Upper lobe of left lung (tissue), 6 donors: ENCODE measurements at regions not wholly inside any gene's neighbourhood (a gene's known extent, or its start where the extent isn't known, plus 50 kb on each side); places are given as distances from the start of the nearest gene placed in this dataset.
A peak's percentile ranks its signal among the peaks of the same experiment; 100 is the strongest.

ENCODE experiments used
- ATAC-seq, 2 donors: fragments of 200-7000 bp; cut with Tn5 transposase; one replicate each; pipeline ENCODE4 v1.9.1; 2022; ENCODE audit warnings: mild to moderate bottlenecking in 2 of 2, moderate library complexity in 2 of 2; ENCODE audit not compliant: low FRiP score in 2 of 2
- DNase-seq, 2 donors: peaks; one replicate each; pipeline ENCODE4 v3.0.0-alpha.2; 2019 to 2020
- H3K27ac ChIP-seq, 4 donors: fragments of 200-600 bp; sonication (generic); one replicate each; pipeline ENCODE4 v1.5.1; 2016 to 2019
- H3K27me3 ChIP-seq, 4 donors: fragments of 200-600 bp; sonication (generic); one replicate each; pipeline ENCODE4 v1.5.1; 2017 to 2019
- H3K36me3 ChIP-seq, 4 donors: fragments of 200-600 bp; sonication (generic); one replicate each; pipeline ENCODE4 v1.5.1; 2016 to 2019
- H3K4me1 ChIP-seq, 4 donors: fragments of 200-600 bp; sonication (generic); one replicate each; pipeline ENCODE4 v1.5.1; 2018 to 2019
- H3K4me3 ChIP-seq, 4 donors: fragments of 200-600 bp; sonication (generic); one replicate each; pipeline ENCODE4 v1.5.1; 2017 to 2019; ENCODE audit warnings: mild to moderate bottlenecking in 2 of 4, moderate library complexity in 1 of 4
- H3K9me3 ChIP-seq, 4 donors: fragments of 200-600 bp; sonication (generic); one replicate each; pipeline ENCODE4 v1.5.1; 2018 to 2019
- EP300 ChIP-seq, 4 donors: sonication (generic); formaldehyde crosslinking; IDR thresholded peaks; one replicate each; pipeline ENCODE4 v1.5.1; 2017; ENCODE audit warnings: antibody characterized with exemption in 4 of 4, control low read depth in 2 of 4
- POLR2A ChIP-seq, 4 donors: fragments of 450-650 bp; IDR thresholded peaks; one replicate each; pipeline ENCODE4 v1.5.1; 2016 to 2017; ENCODE audit warnings: antibody characterized with exemption in 4 of 4, mild to moderate bottlenecking in 2 of 4
- POLR2AphosphoS5 ChIP-seq, 2 donors: sonication (generic); formaldehyde crosslinking; IDR thresholded peaks; one replicate each; pipeline ENCODE4 v1.5.1; 2017; ENCODE audit warnings: antibody characterized with exemption in 2 of 2
- WGBS, 2 donors: methylation state at CpG; one replicate each; pipeline ENCODE4 v1.1.5; 2017 to 2018; 5-methylcytosine and 5-hydroxymethylcytosine counted together
- TF ChIP-seq, protein P1 (sequence below), 6 experiments: fragments of 450-650 bp in 4 of 6; fragments of 200-600 bp in 2 of 6; sonication (generic) in 2 of 6; IDR thresholded peaks; one replicate each; pipeline ENCODE4 v1.5.1; 2016 to 2019; ENCODE audit warnings: antibody characterized with exemption in 6 of 6
- donor health status: DM: no; HTN: no; CAD: no; lungs with moderate emphysema.
- donor health status: DM: no; HTN: yes; CAD: no; lungs with severe emphysema.

DNA sequence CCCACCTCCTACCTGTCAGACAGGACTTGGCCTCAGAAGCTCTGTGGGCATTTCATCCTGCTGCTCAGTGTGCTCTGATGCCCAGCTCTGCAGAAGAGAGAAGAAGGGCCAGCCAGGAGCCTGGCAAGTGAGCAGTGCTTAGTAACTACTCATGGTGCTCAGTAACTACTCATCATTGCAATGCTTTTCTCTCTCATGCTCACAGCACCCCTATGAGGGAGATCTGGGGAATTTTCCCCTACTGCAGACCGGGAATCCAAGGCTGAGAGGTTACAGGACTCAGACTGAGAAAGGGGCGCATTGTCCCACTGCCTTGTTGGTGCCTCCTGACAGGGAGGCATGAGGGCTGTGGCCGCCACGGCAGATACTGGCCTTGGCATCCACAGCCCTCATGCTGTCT lies 261.1 kb downstream of the C16orf95 start:
- ATAC-seq (no peak), DNase-seq (no peak)
- Histone ChIP-seq H3K4me3 (no peak overlapping the region), H3K27ac (no peak overlapping the region), H3K27me3 (peaks cover 0 to 8% (median 2%) of the 10 kb centered on the region in 4 donors), H3K9me3 (peaks cover 0 to 6% (median 0%) of the 10 kb centered on the region in 4 donors), H3K36me3 (no peaks in the 10 kb centered on the region), H3K4me1 (no peaks in the 10 kb centered on the region)
- TF ChIP-seq EP300 (IDR thresholded peaks at IDR 0.05) (no peak), POLR2AphosphoS5 (IDR thresholded peaks at IDR 0.05) (no peak), POLR2A (IDR thresholded peaks at IDR 0.05) (no peak)
- TF ChIP-seq, protein P1, sequence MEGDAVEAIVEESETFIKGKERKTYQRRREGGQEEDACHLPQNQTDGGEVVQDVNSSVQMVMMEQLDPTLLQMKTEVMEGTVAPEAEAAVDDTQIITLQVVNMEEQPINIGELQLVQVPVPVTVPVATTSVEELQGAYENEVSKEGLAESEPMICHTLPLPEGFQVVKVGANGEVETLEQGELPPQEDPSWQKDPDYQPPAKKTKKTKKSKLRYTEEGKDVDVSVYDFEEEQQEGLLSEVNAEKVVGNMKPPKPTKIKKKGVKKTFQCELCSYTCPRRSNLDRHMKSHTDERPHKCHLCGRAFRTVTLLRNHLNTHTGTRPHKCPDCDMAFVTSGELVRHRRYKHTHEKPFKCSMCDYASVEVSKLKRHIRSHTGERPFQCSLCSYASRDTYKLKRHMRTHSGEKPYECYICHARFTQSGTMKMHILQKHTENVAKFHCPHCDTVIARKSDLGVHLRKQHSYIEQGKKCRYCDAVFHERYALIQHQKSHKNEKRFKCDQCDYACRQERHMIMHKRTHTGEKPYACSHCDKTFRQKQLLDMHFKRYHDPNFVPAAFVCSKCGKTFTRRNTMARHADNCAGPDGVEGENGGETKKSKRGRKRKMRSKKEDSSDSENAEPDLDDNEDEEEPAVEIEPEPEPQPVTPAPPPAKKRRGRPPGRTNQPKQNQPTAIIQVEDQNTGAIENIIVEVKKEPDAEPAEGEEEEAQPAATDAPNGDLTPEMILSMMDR (IDR thresholded peaks at IDR 0.05): no peak
- 79% methylated on average over 4 of the region's 4 CpGs; no CpG with 5 or more reads in 1 of the 2 donors for WGBS, 2 donors

DNA sequence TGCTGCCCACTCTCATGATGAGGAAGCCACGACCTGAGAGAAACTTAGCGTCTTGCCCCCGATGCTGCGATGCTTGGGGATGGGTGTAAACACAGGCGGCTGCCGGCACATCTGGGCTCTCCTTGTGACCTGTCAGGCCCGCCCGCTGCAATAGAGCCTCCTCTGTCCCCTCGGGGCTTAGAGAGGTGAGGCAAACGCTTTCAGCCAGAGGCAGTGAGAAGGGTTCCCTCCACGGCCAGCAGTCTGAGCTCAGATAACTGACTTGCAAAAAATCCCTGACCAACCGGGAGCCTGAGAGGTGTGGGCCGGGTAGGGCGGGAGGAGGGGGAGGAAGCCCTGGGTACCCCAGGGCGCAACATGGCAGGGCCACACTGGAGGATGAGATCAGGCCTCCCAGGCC lies 260.6 kb downstream of the C16orf95 start:
- H3K36me3 ChIP-seq: no peaks in the 10 kb centered on the region
- H3K4me3 ChIP-seq: no peak overlapping the region
- ATAC-seq: no peak
- 63 to 79% methylated on average over 11 to 12 of the region's 15 CpGs for WGBS, 2 donors
- H3K27ac ChIP-seq: no peak overlapping the region
- DNase-seq: no peak
- TF ChIP-seq, protein P1 (IDR thresholded peaks at IDR 0.05): no peak
- TF ChIP-seq POLR2A (IDR thresholded peaks at IDR 0.05): no peak
- TF ChIP-seq POLR2AphosphoS5 (IDR thresholded peaks at IDR 0.05): no peak
- no peak for TF ChIP-seq EP300 (IDR thresholded peaks at IDR 0.05)
- peaks cover 0 to 8% (median 2%) of the 10 kb centered on the region in 4 donors for H3K27me3 ChIP-seq
- peaks cover 0 to 6% (median 0%) of the 10 kb centered on the region in 4 donors for H3K9me3 ChIP-seq
- H3K4me1 ChIP-seq: no peaks in the 10 kb centered on the region

DNA sequence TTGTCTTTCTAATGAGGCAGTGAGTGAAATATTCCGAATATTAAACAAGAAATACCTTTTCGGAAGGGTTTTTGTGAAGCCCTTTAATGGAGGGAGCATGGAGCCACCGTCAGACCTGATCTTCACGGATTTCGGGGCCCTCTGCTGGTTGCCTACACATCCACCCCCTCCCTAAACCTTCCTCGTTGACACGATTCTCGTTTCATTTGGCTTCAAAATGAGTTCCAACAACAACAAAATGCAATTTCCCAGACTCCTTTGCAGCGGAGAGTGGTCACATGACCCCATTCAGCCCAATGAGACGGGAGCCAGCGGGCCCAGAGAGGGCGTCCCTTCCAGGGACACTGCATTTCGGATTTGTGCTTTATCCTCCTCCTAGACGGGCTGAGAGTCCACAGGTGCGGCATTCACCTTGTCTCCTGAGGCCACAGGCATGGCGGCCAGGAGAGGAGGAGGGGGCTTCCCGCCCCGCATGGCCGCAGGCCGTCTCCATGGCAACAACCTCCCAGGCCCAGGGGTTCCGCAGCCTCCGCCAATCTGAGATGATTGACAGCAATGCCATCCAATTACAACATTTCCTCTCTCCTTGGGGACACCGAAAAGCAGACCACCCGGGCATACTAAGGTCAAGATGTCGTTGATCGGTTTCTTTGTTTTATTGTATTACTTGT lies 259.8 kb downstream of the C16orf95 start:
- H3K4me1 ChIP-seq: peaks cover 0 to 1% (median 0%) of the 10 kb centered on the region in 4 donors
- no peaks in the 10 kb centered on the region for H3K36me3 ChIP-seq
- DNase-seq (no peak), ATAC-seq (no peak)
- TF ChIP-seq POLR2AphosphoS5 (IDR thresholded peaks at IDR 0.05) (no peak), EP300 (IDR thresholded peaks at IDR 0.05) (no peak), POLR2A (IDR thresholded peaks at IDR 0.05) (no peak)
- TF ChIP-seq, protein P1 (IDR thresholded peaks at IDR 0.05): no peak
- H3K9me3 ChIP-seq: peaks cover 0 to 6% (median 0%) of the 10 kb centered on the region in 4 donors
- H3K27ac ChIP-seq: no peak overlapping the region
- no peak overlapping the region for H3K4me3 ChIP-seq
- peaks cover 0 to 8% (median 2%) of the 10 kb centered on the region in 4 donors for H3K27me3 ChIP-seq
- 88 to 89% methylated on average over 25 to 26 of the region's 26 CpGs for WGBS, 2 donors

DNA sequence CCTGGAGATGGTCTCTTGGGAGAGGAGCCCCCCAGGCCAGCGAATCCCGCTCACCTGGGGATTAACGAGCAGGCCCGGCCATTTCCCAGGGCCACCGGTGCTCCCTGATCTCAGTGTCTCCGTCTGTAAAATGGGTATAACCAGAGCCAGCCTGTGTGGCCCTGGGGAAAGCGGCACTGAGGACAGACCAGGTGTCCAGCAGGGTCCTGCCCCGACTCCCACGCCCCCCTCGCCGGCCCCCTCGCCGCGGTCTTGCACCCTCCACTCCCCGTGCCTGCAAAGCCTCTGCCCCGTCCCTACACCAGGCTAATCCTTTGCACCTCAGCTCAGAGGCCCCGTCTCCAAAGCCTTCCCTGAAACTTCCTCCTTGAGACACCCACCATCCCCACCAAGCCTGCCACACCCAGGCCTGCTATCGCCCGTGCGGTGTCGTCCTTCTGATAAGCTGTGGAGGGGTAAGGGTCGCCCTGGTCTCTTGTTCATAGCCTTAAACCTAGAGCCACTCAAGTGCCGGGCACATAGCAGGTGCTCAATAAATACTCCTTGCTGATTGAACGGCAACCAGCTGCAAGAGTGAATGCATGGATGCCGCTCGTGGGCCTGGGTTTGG lies 259.1 kb downstream of the C16orf95 start:
- H3K36me3 ChIP-seq: no peaks in the 10 kb centered on the region
- peaks cover 0 to 6% (median 3%) of the 10 kb centered on the region in 4 donors for H3K4me1 ChIP-seq
- no peak overlapping the region for H3K4me3 ChIP-seq
- peaks cover 0 to 7% (median 2%) of the 10 kb centered on the region in 4 donors for H3K27me3 ChIP-seq
- 92 to 93% methylated on average over 22 to 26 of the region's 26 CpGs for WGBS, 2 donors
- peaks cover 0 to 6% (median 0%) of the 10 kb centered on the region in 4 donors for H3K9me3 ChIP-seq
- TF ChIP-seq POLR2AphosphoS5 (IDR thresholded peaks at IDR 0.05): no peak
- TF ChIP-seq POLR2A (IDR thresholded peaks at IDR 0.05): no peak
- TF ChIP-seq, protein P1 (IDR thresholded peaks at IDR 0.05): no peak
- TF ChIP-seq EP300 (IDR thresholded peaks at IDR 0.05): no peak
- peak in 1 of 2 donors; percentile 39 for ATAC-seq
- H3K27ac ChIP-seq: no peak overlapping the region
- DNase-seq: peak in 1 of 2 donors; percentile 68
